ENCODE measurements at regions not wholly inside any gene's neighbourhood (a gene's known extent, or its start where the extent isn't known, plus 50 kb on each side); places are given as distances from the start of the nearest gene placed in this dataset.
A peak's percentile ranks its signal among the peaks of the same experiment; 100 is the strongest.

DNA sequence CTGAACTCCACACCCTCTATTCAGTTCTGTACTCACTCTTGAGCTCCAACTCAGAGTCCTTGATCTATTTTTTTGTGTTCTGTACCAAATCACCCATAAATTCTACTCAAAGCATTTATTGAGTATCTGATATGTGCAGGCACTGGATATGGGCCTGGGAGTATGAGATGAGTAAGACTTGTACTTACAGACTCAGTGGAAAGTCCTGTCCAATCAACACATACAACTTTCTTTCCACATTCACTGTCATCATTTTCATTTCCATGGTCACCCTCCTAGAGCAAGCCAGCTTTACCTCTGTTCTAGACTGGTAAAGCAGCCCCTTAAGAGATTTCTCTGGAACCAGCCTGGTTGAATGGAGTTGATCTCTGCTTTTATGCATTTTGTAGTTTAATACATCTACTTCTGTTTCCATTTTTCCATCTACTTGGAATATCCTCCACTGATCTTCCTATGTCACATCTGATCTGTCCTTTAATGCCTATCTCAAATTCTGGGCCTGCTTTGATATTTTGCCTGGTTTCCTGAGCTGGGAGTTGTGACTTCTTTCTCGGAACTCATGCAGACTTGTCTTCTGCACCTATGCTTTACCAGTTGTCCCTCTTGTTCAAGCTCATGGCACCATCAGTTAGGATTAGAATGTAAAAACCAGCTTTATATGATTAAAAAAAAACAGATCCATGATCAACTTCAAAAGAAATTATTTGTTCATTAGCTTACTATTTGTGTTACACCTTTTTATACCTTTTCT is 96.9 kb upstream of the GLS start:
- DNase-seq (ENCODE audit: low read depth in 2 of 2) = no peak

DNA sequence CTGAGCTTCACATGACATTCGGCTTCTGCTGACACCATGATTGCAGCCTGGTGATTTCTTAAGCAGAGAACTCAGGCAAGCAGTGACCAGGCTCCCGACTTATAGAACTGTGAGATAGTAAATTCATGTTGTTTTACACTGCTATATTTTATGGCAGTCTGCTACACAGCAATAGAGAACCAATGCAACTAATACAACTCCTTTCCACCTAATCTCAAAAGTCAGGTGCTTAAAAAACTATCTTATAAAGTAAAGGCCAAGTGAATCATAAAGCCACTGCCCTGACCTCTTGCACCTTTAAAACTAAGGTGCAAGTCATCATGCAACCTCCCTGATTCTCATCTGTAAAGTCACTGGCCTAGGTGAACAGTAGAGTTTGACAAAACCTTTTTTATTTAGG is 95.3 kb upstream of the GLS start:
- DNase-seq (ENCODE audit: low read depth in 2 of 2) = no peak

DNA sequence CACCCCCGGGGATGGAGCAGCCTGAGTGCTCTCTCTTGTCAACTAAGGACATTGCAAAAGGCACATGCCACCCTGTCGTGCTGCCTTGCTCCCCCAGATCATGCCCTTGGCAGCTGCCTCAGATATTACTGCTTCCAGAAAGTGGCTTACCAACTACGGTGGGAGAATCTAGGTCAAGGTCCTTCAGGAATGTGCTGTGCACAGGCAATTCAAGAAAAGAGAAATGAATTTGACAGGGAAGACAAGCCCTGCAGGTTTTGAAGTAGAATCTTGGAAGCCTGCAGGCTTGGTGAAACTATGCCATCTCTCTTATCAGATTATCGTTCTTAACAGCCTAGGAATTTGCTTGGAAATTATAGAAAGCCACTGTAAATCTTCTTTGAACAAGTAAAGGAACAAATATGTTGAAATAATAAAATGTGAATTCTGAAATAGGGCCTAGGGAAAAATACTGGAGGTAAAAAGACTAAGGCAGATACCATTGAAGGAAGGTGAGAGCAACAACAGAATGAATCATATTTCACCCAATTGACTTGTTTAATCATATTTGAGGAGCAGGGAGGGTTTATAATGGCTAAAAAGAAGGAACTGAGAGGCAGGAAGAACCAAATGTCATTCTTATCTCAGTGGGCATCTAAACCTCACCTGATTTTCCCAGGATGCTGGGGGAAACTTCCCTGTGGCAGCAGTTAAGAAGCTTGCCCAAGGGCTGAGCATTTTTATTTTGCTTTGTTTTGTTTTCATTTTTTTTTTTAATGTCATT is 94.0 kb upstream of the GLS start:
- DNase-seq (ENCODE audit: low read depth in 2 of 2) = no peak

DNA sequence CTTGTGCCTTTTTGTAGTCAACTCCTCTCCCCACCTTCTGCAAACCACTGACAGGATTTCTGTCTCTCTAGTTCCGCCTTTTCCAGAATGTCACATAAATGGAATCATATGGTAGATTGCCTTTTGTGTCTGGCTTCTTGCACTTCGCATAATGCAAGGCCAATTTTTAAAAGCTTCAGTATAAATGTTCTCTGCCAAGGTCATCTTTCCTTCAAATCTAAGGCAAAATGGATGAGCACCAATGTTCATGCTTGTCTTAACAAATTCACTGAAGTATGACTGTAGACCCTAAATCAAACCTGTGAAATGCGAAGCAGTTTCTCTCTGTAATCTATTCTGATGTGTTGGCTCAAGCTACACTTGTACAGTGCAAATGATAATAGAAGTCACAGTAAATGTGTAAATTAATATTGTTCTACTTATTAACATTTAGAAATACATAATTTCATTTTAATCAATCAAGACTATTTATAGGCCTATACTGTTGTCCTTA is 92.8 kb upstream of the GLS start:
- DNase-seq (ENCODE audit: low read depth in 2 of 2) = no peak

DNA sequence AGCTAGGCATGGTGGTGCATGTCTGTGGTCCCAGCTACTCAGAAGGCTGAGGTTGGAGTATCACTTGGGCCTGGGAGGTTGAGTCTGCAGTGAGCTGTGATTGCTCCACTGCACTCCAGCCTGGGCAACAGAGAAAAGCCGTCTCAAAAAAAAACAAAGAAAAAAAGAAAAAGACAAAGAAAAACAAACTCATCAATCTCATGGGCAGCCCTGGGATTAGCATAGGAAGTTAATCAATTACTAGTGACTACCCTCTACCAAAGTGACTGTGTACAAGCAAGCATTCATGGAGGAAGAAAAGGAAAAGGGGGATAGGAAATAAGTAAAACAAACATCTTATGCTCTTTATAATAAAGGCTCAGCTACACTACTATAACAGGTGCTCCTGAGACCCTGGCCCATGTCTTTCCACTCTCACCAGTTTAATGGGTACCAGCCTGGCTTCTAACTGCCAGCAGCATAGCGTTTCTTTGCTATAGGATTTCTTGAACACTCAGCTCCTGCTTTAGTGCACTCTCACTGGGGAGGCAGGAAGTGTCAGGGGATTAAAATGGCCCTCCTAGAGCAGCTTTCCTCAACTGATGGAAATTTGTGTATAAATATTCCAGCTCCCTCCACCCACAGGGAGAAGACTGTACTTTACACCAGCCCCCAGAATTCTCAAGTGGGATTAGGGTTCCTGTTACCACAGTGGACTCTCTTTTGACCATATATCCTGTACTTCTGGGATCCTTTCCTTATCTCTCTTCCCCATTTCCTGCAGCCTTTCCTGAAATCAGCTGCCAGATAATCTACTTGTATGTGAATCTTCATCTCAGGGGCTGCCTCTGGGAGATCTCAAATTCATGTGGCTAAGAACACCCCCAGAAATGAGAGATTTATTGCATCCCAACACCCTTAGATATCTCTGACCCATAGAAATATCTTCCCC is 91.3 kb upstream of the GLS start:
- DNase-seq (ENCODE audit: low read depth in 2 of 2) = no peak

DNA sequence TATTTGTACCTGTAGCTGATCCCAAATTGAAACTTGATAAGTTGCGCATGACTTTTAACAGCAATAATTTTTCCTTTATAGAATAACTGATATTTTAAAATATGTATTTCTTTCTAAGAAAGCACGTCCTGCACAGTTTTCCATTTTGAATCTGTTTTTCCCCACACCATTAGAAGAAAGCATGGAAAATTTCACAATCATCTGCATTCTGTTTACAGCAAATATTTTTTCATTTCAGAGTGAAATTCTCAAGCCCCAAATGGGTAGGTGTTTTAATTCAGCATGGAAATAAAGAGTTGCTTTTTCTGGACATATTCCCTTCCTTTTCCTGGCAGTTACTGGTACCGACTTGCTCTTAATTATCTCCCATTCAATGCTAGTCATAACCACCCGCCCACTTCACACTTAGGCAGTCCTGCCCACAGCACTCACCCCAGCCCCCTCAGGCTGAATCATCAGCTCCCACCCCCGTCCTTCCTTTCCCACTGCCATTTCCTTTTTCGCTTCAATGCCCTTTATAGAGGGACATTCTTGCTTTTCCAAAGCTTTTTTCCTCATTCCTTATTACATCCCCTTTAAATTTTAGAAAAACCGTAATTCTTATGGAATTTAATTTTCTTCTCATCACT is 89.2 kb upstream of the GLS start:
- peak; percentile 24 to 49 for DNase-seq (ENCODE audit: low read depth in 2 of 2)

DNA sequence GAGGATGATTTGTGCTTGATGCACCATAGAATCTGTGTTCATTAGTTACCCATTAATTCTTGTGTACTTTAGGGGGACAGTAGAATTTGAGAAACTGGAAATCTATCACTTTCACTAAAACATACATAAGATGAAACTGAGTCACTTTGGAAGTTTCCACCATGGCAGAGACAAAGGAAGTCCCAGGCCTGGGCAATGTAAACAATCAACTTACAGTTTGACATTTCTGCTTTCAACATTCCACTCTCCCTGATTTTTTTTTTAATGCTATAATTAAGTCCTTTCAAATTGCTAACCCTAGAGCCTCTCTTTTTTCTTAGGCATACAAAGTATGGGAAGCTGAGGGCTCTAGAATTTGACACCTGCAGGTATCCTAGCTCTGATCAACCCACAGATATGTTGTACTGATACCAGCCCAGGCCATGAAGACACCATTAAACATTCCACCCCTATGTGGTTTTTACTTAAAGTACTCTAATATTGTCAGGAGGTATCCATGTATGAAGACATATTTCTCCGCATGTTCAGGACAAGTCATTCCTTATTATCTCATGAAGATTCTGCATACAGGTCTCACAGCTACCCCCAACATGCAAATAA is 88.5 kb upstream of the GLS start:
- DNase-seq (ENCODE audit: low read depth in 2 of 2) = no peak

DNA sequence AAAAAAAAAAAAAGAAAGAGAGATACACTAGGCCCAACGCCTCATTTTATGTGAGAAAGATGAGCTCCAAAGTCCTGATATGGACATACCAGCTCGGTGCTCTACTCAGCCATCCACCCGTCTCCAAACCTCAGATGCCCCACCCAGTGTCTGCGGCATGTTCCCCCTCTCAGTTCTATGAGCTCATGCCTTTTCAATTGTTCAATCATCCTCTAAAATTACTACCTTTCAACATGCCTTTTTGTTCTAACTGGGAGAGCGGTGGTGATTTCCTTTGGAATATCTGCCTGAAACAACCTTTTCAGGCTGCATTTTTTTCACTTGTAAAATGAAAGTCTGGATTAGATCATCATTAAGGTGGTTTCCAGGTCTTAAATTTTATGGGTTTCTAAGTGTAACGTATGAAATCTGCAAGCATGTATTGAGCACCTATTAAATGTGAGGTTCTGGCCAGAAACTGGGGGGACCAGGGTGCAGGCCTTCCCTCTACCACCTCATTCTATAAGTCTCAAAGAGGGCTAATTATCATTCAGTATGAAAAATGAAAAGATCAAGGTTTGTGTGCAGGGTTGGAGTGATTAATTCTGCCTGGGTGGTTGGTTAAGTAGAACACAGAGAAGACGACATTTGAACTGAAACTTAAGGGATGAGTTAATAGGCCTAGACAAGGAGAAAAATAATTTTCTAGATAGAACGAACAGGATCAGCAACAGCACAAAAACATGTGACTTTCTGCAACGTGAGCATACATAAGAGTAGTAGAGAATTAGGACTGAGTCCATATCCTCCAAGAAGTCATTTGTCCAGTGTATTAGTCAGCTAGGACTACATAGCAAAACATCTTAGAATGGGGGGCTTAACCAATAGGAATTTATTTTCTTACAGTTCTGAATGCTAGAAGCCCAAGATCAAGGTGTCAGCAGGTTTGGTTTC is 87.4 kb upstream of the GLS start:
- DNase-seq (ENCODE audit: low read depth in 2 of 2) = no peak

DNA sequence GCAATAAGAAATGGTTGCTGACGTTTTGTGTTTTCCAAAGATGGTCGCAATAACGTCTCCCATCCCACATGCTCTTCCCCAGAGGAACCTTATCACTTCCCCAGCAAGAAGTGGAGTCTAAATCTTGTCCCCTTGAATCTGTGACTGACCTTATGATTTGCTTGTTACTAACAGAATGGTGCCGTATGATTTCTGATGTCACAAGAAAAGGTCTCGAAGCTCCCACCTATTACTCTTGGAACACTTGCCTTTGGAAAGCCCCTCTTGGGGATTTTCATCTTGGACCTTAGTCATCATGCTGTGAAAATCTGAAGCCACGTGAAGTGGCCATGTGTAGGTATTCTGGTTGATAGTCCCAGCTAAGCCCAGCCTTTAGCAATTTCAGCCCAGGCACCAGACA is 86.2 kb upstream of the GLS start:
- DNase-seq (ENCODE audit: low read depth in 2 of 2) = no peak

DNA sequence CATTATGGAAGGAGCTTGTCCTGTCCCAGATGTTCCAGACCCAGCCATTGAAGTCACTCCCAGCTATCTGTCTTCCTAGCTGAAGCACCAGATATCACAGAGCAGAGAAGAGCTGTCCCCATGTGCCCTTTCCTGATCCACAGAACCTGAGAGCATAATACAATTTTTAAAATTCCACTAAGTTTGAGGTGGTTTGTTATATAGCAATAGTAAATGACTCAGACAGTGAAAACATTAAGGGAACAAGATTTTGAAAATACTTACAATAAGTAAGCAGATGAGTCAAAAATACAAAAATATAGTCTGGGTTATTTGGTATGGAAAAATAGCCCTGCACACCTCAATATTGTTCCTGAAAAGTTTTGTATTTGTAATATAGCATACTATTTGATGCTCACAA is 85.8 kb upstream of the GLS start:
- DNase-seq (ENCODE audit: low read depth in 2 of 2) = no peak

DNA sequence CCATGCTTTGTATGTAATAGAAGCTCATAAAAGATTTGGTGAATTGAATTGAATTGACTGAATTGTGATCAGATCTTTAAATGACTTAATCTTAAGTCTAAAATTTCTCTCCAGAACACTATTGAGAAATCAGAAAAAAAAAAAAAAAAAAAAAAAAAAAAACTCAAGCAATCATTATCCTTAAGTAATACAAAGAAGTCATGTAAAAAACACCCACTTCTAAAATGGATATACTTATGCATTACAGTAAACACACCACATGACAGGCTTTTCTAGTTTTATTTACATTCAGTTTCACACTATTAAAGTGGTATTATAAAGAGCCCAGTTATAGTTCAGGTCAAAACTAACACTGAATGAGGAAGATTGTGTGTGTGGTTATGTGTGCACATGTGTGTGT is 84.9 kb upstream of the GLS start:
- no peak for DNase-seq (ENCODE audit: low read depth in 2 of 2)

DNA sequence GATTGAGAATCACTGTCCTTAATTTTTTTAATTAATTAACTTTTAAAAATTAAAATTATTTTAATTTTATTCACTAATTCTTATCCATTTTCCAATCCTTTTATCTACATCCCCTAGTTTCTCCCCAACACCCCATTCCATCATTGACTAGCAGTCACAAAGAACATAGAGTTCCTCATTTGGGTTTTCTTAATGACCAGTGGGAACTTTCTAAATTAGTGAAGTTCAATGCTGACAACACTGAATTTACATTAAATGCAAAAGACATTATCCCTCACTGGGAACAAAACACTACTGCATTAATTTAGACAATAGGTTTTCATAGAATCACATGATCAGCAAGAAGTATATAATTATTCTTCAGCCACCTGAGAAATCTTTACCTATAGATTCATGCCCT is 80.6 kb upstream of the GLS start:
- DNase-seq (ENCODE audit: low read depth in 2 of 2) = no peak

DNA sequence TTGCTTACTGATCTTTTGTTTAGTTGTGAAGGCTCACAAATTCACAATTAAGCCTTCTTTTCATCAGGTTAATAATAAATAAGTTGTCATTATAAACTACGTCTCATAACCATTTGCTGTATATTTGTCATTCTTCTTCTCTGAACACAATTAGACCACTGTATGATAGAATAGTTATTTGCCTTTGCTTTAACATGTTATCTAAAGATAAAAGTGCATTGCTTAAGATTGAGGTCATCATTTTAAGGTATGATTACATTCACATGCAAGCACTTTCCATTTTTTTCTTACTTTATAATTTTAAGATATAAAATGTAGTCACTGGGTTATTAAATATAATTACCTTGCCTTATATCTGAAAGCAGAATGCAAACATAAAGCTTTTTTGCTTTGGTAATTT is 80.1 kb upstream of the GLS start:
- DNase-seq (ENCODE audit: low read depth in 2 of 2) = no peak

DNA sequence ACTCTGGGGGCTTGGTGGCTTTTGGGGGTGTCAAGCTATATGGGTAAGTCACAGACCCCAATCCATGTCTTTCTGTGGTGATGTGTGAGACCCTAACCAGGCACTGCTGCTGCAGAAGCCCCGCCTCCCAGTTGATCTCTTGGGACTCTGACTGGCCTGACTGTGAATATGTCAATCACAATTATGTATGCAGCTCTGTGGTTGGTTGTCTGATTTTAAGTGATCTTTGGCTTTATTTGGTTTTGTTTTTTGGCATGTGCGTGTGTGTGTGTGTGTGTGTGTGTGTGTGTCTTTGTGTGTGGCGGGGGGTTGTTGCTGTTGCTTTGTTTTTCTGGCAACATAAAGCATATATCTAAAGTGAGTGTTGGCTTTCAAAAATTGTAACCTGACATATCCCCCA is 78.5 kb upstream of the GLS start:
- no peak for DNase-seq (ENCODE audit: low read depth in 2 of 2)

DNA sequence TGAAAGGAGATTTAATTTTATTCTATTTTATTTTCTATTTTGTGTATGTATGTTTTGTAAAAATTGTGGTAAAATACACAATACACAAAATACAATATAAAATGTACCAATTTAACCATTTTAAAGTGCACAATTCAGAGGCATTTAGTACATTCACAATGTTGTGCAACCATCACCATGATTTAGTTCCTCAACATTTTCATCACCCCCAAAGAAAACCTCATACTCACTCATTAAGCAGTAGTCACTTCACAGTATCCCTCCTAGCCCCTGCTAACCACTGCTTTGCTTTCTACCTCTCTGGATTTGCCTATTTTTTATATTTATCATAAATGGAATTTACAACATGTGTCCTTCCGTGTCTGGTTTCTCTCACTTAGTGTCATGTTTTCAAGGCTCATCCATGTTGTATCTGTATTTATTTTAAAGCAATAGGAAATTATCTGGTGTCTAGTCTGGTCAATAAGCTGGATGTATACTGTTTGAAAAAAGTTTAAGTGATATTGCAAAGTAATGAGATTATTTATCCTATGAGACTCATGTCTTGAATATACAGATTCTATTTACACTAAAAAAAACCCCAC is 77.9 kb upstream of the GLS start:
- DNase-seq (ENCODE audit: low read depth in 2 of 2) = no peak

DNA sequence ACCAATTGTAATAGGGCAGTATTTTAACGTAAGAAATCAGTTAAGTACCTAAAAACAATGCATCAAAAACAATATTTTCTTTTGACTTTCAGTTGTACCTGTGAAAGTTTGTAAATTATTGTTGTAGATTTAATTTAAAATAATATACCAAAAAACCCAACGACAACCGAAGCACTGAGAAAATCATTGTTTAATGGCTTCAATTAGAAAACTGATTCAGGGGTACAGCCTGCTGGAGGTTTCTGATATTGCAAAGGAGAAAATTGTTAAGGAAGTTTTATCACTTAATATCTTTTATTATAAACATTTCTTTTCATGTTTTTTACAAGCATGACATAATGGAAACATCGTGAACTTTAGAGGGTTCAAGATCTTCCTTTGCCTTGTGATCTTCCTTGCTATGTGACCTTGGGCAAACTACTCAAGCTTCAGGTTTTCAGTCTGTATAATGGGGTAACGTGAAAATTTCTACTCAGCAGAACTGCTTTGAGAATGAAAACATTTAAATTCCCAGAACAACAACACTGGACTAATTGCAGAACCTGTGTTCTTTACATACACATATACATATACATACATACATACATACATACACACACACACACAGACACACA is 76.3 kb upstream of the GLS start:
- DNase-seq (ENCODE audit: low read depth in 2 of 2) = peak in 1 of 2 donors; percentile 32

DNA sequence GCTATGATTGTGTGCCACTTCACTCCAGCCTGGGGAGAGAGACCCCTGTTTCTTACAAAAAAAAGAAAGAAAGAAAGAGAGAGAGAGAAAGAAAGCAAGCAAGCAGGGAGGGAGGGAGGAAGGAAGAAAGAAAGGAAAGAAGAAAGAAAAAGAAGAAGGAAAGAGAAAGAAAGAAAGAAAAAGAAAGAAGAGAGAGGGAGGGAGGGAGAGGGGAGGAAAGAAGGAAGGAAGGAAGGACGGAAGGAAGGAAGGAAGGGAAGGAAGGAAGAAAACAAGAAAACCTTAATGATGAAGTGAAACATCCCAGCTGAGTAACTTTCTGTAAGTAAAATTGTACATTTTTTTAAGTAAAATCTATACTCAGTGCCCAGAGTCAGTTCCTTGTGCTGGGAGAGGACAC is 75.5 kb upstream of the GLS start:
- DNase-seq (ENCODE audit: low read depth in 2 of 2) = no peak

DNA sequence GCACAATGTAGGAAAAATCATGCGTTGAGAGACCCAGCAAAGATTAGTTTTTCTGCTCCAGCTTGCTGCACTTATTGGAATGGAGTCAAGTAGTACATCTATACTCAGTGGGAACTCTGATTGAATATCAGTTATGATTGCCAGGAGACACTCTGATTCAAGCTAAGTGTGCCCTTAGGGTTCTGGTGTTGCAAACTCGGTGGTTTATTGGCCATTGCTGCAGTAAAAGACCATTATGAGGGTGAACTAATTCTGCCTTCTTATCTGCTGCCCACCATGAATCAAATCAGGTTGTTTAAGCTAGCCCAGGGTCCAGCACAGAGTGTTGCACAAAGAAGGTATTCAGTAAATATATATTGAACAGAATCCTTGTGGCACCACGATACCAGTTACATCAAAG is 74.8 kb upstream of the GLS start:
- no peak for DNase-seq (ENCODE audit: low read depth in 2 of 2)

DNA sequence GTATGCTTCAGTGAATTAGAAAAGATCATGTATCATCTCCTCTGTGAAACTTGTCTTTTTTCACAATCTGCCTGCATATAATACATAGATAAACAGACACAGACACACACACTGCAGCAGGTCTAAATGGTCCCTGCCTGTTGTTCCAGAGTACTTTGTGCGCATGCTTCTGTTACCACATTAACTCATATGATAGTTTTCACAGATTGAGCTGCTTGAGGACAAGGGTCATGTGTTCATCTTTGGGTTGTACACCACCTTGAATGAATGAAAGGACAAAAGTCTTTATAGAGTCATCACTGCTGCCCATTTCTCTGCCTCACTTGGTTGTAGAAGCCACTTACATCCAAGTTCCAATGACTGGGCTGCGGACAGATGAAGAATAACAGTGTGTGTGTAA is 72.7 kb upstream of the GLS start:
- DNase-seq (ENCODE audit: low read depth in 2 of 2) = no peak
